ENCODE measurements at regions not wholly inside any gene's neighbourhood (a gene's known extent, or its start where the extent isn't known, plus 50 kb on each side); places are given as distances from the start of the nearest gene placed in this dataset.
"Not testable (repeated sequence)": the region's sequence is repeated elsewhere in the genome, so short reads cannot be mapped to it uniquely, and the experiment has no call there.

- TF ChIP-seq YY1 (IDR thresholded peaks at IDR 0.05; ENCODE audit: borderline replicate concordance in 1 of 3, control insufficient read depth in 1 of 3, extremely low read depth in 1 of 3, insufficient read depth in 3 of 3, insufficient read length in 1 of 3, insufficient replicate concordance in 2 of 3, low read depth in 1 of 3, low read length in 2 of 3); CHD4 (IDR thresholded peaks at IDR 0.05; ENCODE audit: insufficient read depth, insufficient replicate concordance, low read depth, low read length, poor library complexity, severe bottlenecking); ZNF740 (CRISPR knock-in tag; IDR thresholded peaks at IDR 0.05); ZNF740 (tag; IDR thresholded peaks at IDR 0.05); ZNF274 (IDR thresholded peaks at IDR 0.05; ENCODE audit: borderline replicate concordance, low read depth, low read length): not testable (repeated sequence)
These were observed 85.6 kb upstream of the PEG3 start for GRCh38 chr19:56926094-56926493.

Data from K562 (cell line).